NCI-H146 treated with DMSO at 0.1 percent for 48 hours (cell line): ENCODE measurements at regions not wholly inside any gene's neighbourhood (a gene's known extent, or its start where the extent isn't known, plus 50 kb on each side); places are given as distances from the start of the nearest gene placed in this dataset.
"Not testable (repeated sequence)": the region's sequence is repeated elsewhere in the genome, so short reads cannot be mapped to it uniquely, and the experiment has no call there.

Experiments used
- DNase-seq: peaks from one replicate; lab custom pipeline; 2025; ENCODE audit not compliant: unreplicated experiment; lab: John Stamatoyannopoulos, UW

- DNase-seq, result no peak
These were observed 660.7 kb downstream of the EFNA5 start for GRCh38 chr5:107010060-107010459.

DNA sequence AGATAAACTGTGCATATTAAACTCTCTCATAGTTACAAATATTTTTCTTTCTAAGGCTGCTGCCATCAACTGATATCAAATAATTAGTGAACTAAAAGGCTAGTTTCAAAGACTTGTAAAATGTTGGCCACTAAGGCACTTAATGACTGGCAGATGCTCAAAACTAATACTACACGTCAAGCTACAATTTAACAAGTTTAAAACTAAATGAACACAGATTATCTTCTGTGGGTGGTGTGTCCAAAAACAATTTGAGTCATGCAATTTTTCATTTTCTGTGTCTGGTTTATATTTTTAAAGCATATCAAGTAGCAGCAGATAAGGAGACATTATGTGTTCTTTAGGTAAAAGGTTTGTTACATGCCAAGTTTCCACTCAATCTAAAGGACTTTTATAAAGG, 665.1 kb downstream of the EFNA5 start:
- DNase-seq, result no peak

DNA sequence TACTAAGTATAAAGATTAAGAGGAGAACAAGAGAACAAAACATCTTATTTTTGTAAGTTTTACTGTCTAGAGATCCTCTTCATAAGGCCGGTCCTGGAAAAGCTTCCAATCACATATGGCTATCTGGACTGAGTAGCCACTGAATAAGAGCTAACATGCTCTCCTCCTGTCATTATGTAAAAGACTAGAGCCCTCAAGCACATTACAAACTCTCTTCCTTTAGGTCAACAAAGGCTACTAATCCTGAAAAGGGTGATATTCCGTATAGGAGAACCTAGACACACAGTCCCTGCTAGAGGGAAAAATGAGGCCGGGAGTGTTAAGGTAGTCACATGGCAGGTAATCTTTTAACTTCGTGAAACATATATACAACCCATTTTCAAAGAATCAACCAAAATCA, 665.6 kb downstream of the EFNA5 start:
- DNase-seq, result no peak

DNA sequence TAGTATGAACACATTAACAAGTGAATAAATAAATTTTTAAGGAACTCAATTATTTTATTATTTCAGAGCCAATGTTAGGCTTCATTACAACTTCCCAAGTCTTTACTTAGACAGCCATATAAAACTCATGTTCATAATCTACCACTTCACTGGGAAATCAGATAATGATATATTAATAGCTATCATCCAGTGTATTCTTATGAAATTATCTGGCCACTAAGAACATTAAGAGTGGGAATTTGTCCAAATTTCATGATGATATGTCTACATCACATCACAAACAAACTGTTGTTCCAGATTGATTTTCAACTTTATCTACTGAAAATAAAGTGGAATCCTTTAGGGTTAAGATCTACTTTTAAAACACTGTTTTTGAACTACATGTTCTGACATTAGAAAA, 668.6 kb downstream of the EFNA5 start:
- DNase-seq, result no peak

DNA sequence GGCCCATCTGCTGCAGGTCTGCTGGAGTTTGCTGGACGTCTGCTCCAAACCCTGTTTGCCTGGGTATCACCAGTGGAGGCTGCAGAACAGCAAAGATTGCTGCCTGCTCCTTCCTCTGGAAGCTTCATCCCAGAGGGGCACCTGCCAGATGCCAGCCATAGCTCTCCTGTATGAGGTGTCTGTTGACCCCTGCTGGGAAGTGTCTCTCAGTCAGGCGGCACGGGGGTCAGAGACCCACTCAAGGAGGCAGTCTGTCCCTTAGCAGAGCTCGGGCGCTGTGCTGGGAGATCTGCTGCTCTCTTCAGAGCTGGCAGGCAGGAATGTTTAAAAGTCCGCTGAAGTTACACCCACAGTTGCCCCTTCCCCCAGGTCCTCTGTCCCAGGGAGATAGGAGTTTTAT, 671.2 kb downstream of the EFNA5 start:
- not testable (repeated sequence) for DNase-seq

GRCh38 chr5:106986006-106986405, 684.7 kb downstream of the EFNA5 start:
- no peak for DNase-seq

DNA sequence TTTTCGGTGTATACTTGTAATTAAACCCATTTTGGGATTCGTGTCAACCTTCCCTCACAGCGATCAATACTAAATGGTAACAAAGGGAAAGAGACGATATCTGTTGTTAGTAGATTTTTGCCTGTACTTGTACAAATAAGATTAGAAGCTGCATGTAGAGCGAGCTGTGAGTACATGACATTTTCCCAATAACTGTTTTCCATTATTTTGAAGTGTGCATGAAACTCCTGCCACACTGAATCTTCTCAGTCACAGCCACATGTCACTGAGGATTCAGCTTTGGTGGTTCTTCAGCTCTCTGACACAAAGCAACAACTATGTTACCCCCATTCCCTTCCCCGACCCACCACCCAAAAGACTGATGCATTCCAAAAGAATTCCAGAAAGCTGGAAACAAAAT, 685.6 kb downstream of the EFNA5 start:
- no peak for DNase-seq

GRCh38 chr5:106979178-106979577, 691.6 kb downstream of the EFNA5 start:
- not testable (repeated sequence) for DNase-seq

DNA sequence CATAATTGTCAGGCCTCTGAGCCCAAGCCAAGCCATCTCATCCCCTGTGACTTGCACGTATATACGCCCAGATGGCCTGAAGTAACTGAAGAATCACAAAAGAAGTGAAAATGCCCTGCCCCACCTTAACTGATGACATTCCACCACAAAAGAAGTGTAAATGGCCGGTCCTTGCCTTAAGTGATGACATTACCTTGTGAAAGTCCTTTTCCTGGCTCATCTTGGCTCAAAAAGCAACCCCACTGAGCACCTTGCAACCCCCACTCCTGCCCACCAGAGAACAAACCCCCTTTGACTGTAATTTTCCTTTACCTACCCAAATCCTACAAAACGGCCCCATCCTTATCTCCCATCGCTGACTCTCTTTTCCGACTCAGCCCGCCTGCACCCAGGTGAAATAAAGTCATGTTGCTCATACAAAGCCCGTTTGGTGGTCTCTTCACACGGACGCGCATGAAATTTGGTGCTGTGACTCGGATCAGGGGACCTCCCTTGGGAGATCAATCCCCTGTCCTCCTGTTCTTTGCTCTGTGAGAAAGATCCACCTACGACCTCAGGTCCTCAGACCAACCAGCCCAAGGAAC, 692.1 kb downstream of the EFNA5 start:
- not testable (repeated sequence) for DNase-seq

DNA sequence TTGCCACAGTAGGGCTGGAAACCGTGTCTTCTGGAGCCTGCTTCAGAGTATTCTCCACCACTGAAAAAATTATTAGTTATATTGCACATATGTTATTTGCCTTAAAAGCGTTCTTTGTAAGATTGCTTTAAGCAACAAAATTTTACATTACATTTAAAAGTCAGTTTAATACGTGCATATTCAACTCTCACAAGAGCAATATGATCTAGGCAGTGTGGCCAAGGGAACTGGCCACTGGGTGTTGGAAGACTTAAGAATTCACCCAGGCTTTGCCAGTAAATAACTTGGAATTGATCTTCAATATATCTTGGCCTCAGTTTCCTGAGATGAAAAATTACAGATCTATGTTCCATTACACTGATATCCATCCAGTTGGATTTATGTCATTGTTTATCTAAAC, 694.4 kb downstream of the EFNA5 start:
- no peak for DNase-seq

- no peak for DNase-seq
These were observed 696.5 kb downstream of the EFNA5 start for GRCh38 chr5:106974272-106974671.

- DNase-seq, result no peak
These were observed 703.9 kb downstream of the EFNA5 start for GRCh38 chr5:106966686-106967315.

GRCh38 chr5:106964132-106964531, 706.6 kb downstream of the EFNA5 start:
- no peak for DNase-seq

DNA sequence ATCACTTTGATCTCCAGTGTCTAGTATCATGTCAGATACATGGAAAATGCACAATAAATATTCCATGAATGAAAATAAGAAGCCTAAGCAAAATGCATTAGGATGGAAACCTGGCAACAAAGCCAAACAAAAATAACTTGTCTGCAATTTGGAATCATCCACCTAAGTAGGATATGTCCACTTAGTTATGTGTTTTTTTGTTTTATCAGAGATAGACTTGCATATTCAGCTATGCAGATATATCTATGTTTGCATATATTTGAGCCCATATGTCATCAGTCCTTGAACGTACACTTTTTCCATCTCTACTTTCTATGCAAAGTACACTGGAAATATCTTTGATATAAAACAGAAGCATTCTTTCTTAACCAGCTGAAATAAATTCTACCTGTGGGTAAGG, 707.1 kb downstream of the EFNA5 start:
- DNase-seq, result no peak

DNA sequence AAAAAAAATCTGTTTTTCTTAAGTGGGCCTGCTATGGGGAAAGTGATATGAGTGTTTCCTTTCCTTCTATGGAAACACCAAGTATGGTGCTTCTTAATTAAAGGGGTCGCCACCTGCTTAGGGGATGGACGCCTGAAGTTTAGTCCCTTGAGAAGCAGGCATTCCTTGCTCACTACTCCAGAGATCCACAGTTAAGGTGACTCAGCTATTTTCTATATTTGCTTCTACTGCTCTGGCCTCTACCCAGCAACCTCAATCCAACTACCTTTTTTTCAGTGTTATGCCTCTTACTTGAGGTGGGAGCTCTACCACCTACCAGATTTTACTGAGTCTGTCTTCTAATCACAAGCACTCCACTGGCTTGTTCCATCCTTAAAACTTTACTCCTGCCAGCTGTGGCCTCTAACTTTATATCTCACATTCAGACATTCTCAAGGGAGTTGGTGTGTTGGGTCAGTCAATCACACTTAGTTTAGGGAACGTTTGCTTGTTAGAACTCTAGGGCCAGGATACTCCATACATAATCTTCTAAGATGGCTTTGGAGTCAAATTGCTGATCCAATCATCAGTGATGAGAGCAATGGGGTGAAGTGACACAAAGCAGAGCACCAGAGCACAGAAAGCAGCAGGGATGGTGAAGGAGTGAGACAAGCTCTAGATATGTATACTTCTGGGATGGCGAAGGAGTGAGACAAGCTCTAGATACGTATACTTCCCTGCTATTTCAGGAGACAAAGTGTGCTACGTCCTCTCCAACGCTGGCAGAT, 708.1 kb downstream of the EFNA5 start:
- DNase-seq, result no peak

GRCh38 chr5:106959387-106959786, 711.4 kb downstream of the EFNA5 start:
- DNase-seq, result peak; percentile 16

GRCh38 chr5:106957336-106957735, 713.4 kb downstream of the EFNA5 start:
- DNase-seq, result no peak

- no peak for DNase-seq
These were observed 713.9 kb downstream of the EFNA5 start for GRCh38 chr5:106956886-106957285.

DNA sequence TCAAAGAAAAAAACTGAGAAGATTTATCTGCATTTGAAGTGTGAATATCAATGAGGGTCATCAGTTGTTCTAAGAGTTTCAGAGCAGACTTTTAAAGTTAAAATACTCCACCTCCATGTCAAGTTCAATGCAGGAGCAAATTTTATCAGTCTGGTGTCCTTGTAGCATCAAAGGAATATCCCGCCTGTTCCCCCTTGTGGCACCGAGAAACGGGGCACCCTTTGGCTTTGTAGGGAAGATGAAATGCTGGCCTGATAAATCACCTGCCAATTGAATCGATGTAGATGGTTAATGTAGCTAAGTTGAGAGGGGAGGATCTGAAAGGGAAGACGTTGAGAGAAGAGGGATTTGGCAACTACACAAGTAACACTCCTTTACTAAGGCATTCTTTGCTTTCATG, 714.5 kb downstream of the EFNA5 start:
- DNase-seq, result no peak

GRCh38 chr5:106940986-106941385, 729.8 kb downstream of the EFNA5 start:
- no peak for DNase-seq

DNA sequence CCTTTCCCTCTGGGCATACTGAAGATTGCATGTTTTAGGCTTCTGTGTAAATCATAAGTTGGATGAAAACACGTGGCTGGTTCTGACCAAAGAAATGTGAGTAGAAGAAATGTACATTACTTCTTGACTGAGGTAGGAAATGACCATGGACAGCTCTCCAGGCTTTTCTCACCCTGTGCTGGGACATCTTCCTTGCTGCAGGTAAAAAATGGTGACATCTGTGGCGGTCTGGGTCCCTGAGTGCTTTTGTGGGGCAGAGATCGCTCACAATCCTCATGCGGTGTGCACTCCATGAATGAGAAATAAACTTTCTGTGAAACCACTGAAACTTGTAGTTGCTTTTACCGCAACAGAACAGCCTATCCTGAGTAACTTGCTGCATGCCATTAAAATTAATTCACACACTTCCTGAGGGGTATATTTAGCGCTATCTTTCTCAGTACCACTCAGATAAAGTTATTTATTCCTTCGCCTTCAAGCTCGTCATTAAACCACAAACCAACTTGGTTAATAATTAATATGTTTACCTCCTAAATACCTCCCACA, 730.4 kb downstream of the EFNA5 start:
- no peak for DNase-seq

DNA sequence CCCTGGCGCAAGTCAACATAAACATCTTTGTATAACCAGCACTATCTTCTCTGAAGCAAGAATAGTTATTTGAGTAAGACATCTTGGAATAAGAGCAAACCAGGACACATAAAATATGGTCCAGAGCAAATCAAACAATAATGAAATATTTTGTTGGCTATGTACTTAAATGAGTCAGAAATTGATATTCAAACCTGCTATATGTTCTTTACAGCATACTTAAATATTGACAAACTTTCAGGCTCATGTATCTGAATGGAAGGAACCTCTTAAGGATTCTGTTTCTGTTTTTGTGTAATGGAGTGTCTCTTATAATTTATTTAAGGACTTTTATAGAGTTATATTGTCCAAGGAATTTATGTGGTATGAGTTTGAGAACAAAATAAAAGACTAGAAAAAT, 747.3 kb downstream of the EFNA5 start:
- DNase-seq, result no peak
